Esophagus squamous epithelium (tissue), 4 donors: ENCODE measurements at regions not wholly inside any gene's neighbourhood (a gene's known extent, or its start where the extent isn't known, plus 50 kb on each side); places are given as distances from the start of the nearest gene placed in this dataset.

ENCODE experiments used
- CTCF ChIP-seq, 6 experiments: fragments of 450-650 bp in 4 of 6; fragments of 200-600 bp in 2 of 6; sonication (generic) in 2 of 6; IDR thresholded peaks; one replicate each; pipeline ENCODE4 v1.5.1; 2016 to 2019; ENCODE audit warnings: antibody characterized with exemption in 6 of 6, mild to moderate bottlenecking in 4 of 6, moderate library complexity in 4 of 6
- POLR2A ChIP-seq, 4 donors: fragments of 450-650 bp; IDR thresholded peaks; one replicate each; pipeline ENCODE4 v1.6.1; 2017; ENCODE audit warnings: antibody characterized with exemption in 4 of 4, mild to moderate bottlenecking in 4 of 4, moderate library complexity in 3 of 4

GRCh38 chr4:26044983-26045382, 131.0 kb downstream of the SMIM20 start:
- no peak for TF ChIP-seq POLR2A (IDR thresholded peaks at IDR 0.05)
- TF ChIP-seq CTCF (IDR thresholded peaks at IDR 0.05), result no peak
